WERI-Rb-1 (cell line): ENCODE measurements at regions not wholly inside any gene's neighbourhood (a gene's known extent, or its start where the extent isn't known, plus 50 kb on each side); places are given as distances from the start of the nearest gene placed in this dataset.

Experiments
- DNase-seq: peaks from one replicate; pipeline ENCODE4 v3.0.0-alpha.2; 2020
- H3K27ac ChIP-seq: fragments of 250-450 bp; sonication (Bioruptor Pico); 2 replicates; pipeline ENCODE4 v1.5.1; 2020; ENCODE audit warnings: mild to moderate bottlenecking, moderate library complexity
- H3K27me3 ChIP-seq: fragments of 250-450 bp; sonication (Bioruptor Pico); 2 replicates; pipeline ENCODE4 v1.5.1; 2021; ENCODE audit warnings: mild to moderate bottlenecking, low read depth, moderate library complexity; ENCODE audit not compliant: insufficient read depth, severe bottlenecking
- H3K36me3 ChIP-seq: fragments of 250-450 bp; sonication (Bioruptor Pico); 2 replicates; pipeline ENCODE4 v1.5.1; 2020; ENCODE audit warnings: mild to moderate bottlenecking, moderate library complexity
- H3K4me3 ChIP-seq: 2 replicates; pipeline ENCODE4 v1.5.1; 2011; ENCODE audit warnings: low read depth, mild to moderate bottlenecking, control low read depth, low read length
- H3K9me3 ChIP-seq: fragments of 250-450 bp; sonication (Bioruptor Pico); 2 replicates; pipeline ENCODE4 v1.5.1; 2021; ENCODE audit warnings: mild to moderate bottlenecking, moderate library complexity; ENCODE audit not compliant: severe bottlenecking
- CTCF ChIP-seq: IDR thresholded peaks from 2 replicates; pipeline ENCODE4 v1.5.1; 2011; ENCODE audit warnings: low read depth, mild to moderate bottlenecking, control low read depth, inconsistent platforms, low read length

GRCh38 chr18:65145312-65145711 is 605.5 kb upstream of the CDH7 start:
- DNase-seq = no peak
- TF ChIP-seq CTCF = no peak
- Histone ChIP-seq H3K4me3 (no peak overlapping the region), H3K36me3 (no peaks in the 10 kb centered on the region), H3K27me3 (no peaks in the 10 kb centered on the region), H3K9me3 (no peaks in the 10 kb centered on the region), H3K27ac (no peak overlapping the region)

GRCh38 chr18:65133610-65134009 is 617.2 kb upstream of the CDH7 start:
- H3K27ac ChIP-seq = no peak overlapping the region
- DNase-seq = no peak
- H3K36me3 ChIP-seq = no peaks in the 10 kb centered on the region
- TF ChIP-seq CTCF = no peak
- no peak overlapping the region for H3K4me3 ChIP-seq
- no peaks in the 10 kb centered on the region for H3K9me3 ChIP-seq
- no peaks in the 10 kb centered on the region for H3K27me3 ChIP-seq

- TF ChIP-seq CTCF = no peak
- Histone ChIP-seq H3K4me3 (no peak overlapping the region), H3K36me3 (no peaks in the 10 kb centered on the region), H3K27me3 (no peaks in the 10 kb centered on the region), H3K27ac (no peak overlapping the region), H3K9me3 (no peaks in the 10 kb centered on the region)
- DNase-seq = no peak
These were observed 626.2 kb upstream of the CDH7 start for GRCh38 chr18:65124633-65125032.

- DNase-seq = no peak
- Histone ChIP-seq H3K36me3 (no peaks in the 10 kb centered on the region), H3K27me3 (no peaks in the 10 kb centered on the region), H3K27ac (no peak overlapping the region), H3K9me3 (no peaks in the 10 kb centered on the region), H3K4me3 (no peak overlapping the region)
- TF ChIP-seq CTCF = no peak
These were observed 646.9 kb upstream of the CDH7 start for GRCh38 chr18:65103864-65104263.

- no peak for DNase-seq
- no peak overlapping the region for H3K27ac ChIP-seq
These were observed 657.5 kb upstream of the CDH7 start for GRCh38 chr18:65093346-65093745.

More at GRCh38 chr18:65093346-65093745, 657.5 kb upstream of the CDH7 start:
- Histone ChIP-seq H3K4me3 (no peak overlapping the region), H3K36me3 (no peaks in the 10 kb centered on the region), H3K27me3 (no peaks in the 10 kb centered on the region), H3K9me3 (no peaks in the 10 kb centered on the region)
- TF ChIP-seq CTCF = no peak
